K562 (cell line): ENCODE measurements at regions not wholly inside any gene's neighbourhood (a gene's known extent, or its start where the extent isn't known, plus 50 kb on each side); places are given as distances from the start of the nearest gene placed in this dataset.

Source experiments
- ATAC-seq: fragments of 200-7000 bp; cut with Tn5 transposase; 3 replicates; pipeline ENCODE4 v1.9.1; 2020; ENCODE audit warnings: moderate library complexity
- BruUV-seq: library from RNA; stranded (reverse); fragments of 400-500 nt; replicated peaks from 2 replicates; lab custom pipeline; 2021; lab: Mats Ljungman, UMichigan
- CTCF ChIA-PET: fragments of 300-600 bp; formaldehyde crosslinking; extraction: SDS; loops from one replicate; lab custom pipeline; 2021; ENCODE audit warnings: low intra/inter-chr PET ratio; lab: Yijun Ruan, JAX
- POLR2A ChIA-PET: fragments of 300-600, 350-650 bp; sonication (Branson Sonifier 250); formaldehyde crosslinking; extraction: SDS; loops from one replicate; lab custom pipeline; 2021; ENCODE audit warnings: antibody characterized with exemption, inconsistent platforms; lab: Yijun Ruan, JAX
- DNase-seq, 4 experiments: peaks; one replicate each; pipeline versions ENCODE4 v3.0.0 to v3.0.0-alpha.2; 2011 to 2018; ENCODE audit warnings: low spot score in 3 of 4, mixed read lengths in 3 of 4; ENCODE audit errors: extremely low read depth in 1 of 4
- FAIRE-seq: peaks from 2 replicates; lab custom pipeline; 2011; peaks lifted over from hg19 to GRCh38; lab: Jason Lieb, UNC
- H2AFZ ChIP-seq: 2 replicates; pipeline ENCODE4 v1.6.0; 2011; ENCODE audit warnings: low read depth, low read length, control low read depth, inconsistent platforms
- H3K27ac ChIP-seq: fragments of 200-600 bp; 3 replicates; pipeline ENCODE4 v1.8.0; 2011; ENCODE audit warnings: low read depth, mild to moderate bottlenecking, control low read depth, inconsistent platforms, low read length, moderate library complexity, mixed read lengths; ENCODE audit errors: extremely low read depth
- H3K27me3 ChIP-seq, 2 experiments: fragments of 300-600 bp in 1 of 2; 2 replicates in 1 of 2; 3 replicates in 1 of 2; pipeline versions ENCODE4 v1.6.0 to v1.8.0; 2011; ENCODE audit warnings: inconsistent platforms in 2 of 2, low read length in 2 of 2, mild to moderate bottlenecking in 1 of 2, mixed read lengths in 1 of 2, moderate library complexity in 1 of 2; ENCODE audit not compliant: control insufficient read depth in 2 of 2, insufficient read depth in 2 of 2
- H3K36me3 ChIP-seq: fragments of 300-600 bp; 3 replicates; pipeline ENCODE4 v1.8.0; 2011; ENCODE audit warnings: mild to moderate bottlenecking, low read length, inconsistent platforms; ENCODE audit not compliant: control insufficient read depth, insufficient read depth
- H3K4me1 ChIP-seq, 2 experiments: fragments of 200-600 bp in 1 of 2; replicated peaks in 1 of 2; 2 replicates in 1 of 2; 3 replicates in 1 of 2; pipeline versions ENCODE4 v1.5.1 to v1.8.0; 2011; ENCODE audit warnings: inconsistent platforms in 2 of 2, low read length in 2 of 2, mild to moderate bottlenecking in 1 of 2, mixed read lengths in 1 of 2, moderate library complexity in 1 of 2; ENCODE audit not compliant: control insufficient read depth in 2 of 2, insufficient read depth in 2 of 2
- H3K4me2 ChIP-seq: 2 replicates; pipeline ENCODE4 v1.6.1; 2011; ENCODE audit warnings: low read length, control low read depth, inconsistent platforms, mixed read lengths; ENCODE audit not compliant: insufficient read depth
- H3K4me3 ChIP-seq: fragments of 200-600 bp; sonication (generic), shearing (Covaris generic); 2 replicates; pipeline ENCODE4 v1.5.1; 2016; ENCODE audit warnings: control low read depth, inconsistent platforms
- H3K79me2 ChIP-seq: fragments of 200-600 bp; 3 replicates; pipeline ENCODE4 v1.8.0; 2011; ENCODE audit warnings: low read length, inconsistent platforms; ENCODE audit not compliant: control insufficient read depth, insufficient read depth
- H3K9ac ChIP-seq, 2 experiments: 2 replicates each; pipeline versions ENCODE4 v1.6.0 to v1.6.1; 2011; ENCODE audit warnings: low read depth in 2 of 2, low read length in 2 of 2, control low read depth in 1 of 2, inconsistent platforms in 1 of 2, mild to moderate bottlenecking in 1 of 2, mixed read lengths in 1 of 2; ENCODE audit not compliant: insufficient read depth in 1 of 2
- H3K9me1 ChIP-seq: one replicate; pipeline ENCODE4 v1.6.0; 2011; ENCODE audit warnings: inconsistent platforms, mild to moderate bottlenecking, low read length, moderate library complexity; ENCODE audit not compliant: control insufficient read depth, insufficient read depth
- H3K9me3 ChIP-seq: replicated peaks from 2 replicates; pipeline ENCODE4 v1.5.1; 2011; ENCODE audit warnings: low read depth, low read length, inconsistent platforms; ENCODE audit not compliant: control insufficient read depth, insufficient read depth
- H4K20me1 ChIP-seq: replicated peaks from 2 replicates; pipeline ENCODE4 v1.6.1; 2011; ENCODE audit warnings: low read length, inconsistent platforms, mixed read lengths; ENCODE audit not compliant: control insufficient read depth, insufficient read depth
- ATF1 ChIP-seq, 2 experiments: fragments of 450-650 bp in 1 of 2; IDR thresholded peaks; 2 replicates each; pipeline ENCODE4 v1.6.1; 2016; ENCODE audit warnings: missing compliant biosample characterization in 1 of 2, missing genetic modification characterization in 1 of 2
- CBX3 ChIP-seq, 2 experiments: IDR thresholded peaks; 1 replicate in 1 of 2; 2 replicates in 1 of 2; pipeline ENCODE4 v1.6.1; 2012; ENCODE audit warnings: inconsistent platforms in 2 of 2, low read length in 2 of 2, borderline replicate concordance in 1 of 2, control low read depth in 1 of 2
- HMG20A ChIP-seq: fragments of 450-650 bp; formaldehyde crosslinking; conservative IDR thresholded peaks from 2 replicates; pipeline ENCODE4 v1.4.0; 2020; ENCODE audit warnings: mild to moderate bottlenecking, mixed read lengths
- MEF2D ChIP-seq: conservative IDR thresholded peaks from 2 replicates; pipeline ENCODE4 v1.6.1; 2016; ENCODE audit warnings: low read depth, missing genetic modification characterization, missing compliant biosample characterization
- NCOA6 ChIP-seq: fragments of 450-650 bp; IDR thresholded peaks from 2 replicates; pipeline ENCODE4 v1.6.1; 2017; ENCODE audit warnings: mild to moderate bottlenecking
- PML ChIP-seq: IDR thresholded peaks from 2 replicates; pipeline ENCODE4 v1.6.1; 2012; ENCODE audit warnings: low read length, inconsistent platforms
- PRMT5 ChIP-seq: sonication (generic); formaldehyde crosslinking; IDR thresholded peaks from 2 replicates; pipeline ENCODE4 v1.5.0; 2020; ENCODE audit warnings: missing genetic modification reagents
- PURB ChIP-seq: sonication (generic); formaldehyde crosslinking; IDR thresholded peaks from 2 replicates; pipeline ENCODE4 v1.9.0; 2021; ENCODE audit warnings: low read depth, mild to moderate bottlenecking, missing genetic modification reagents
- PYGO2 ChIP-seq: fragments of 450-650 bp; IDR thresholded peaks from 2 replicates; pipeline ENCODE4 v1.6.1; 2016; ENCODE audit warnings: mild to moderate bottlenecking, missing genetic modification characterization, moderate library complexity, missing compliant biosample characterization
- RCOR1 ChIP-seq, 2 experiments: IDR thresholded peaks; 2 replicates each; pipeline ENCODE4 v1.6.1; 2012; ENCODE audit warnings: low read depth in 2 of 2, low read length in 2 of 2, borderline replicate concordance in 1 of 2, improper control_type of control experiment in 1 of 2
- RNF2 ChIP-seq: sonication (generic); IDR thresholded peaks from 2 replicates; pipeline ENCODE4 v1.6.1; 2016
- SAFB ChIP-seq: fragments of 200-400 bp; formaldehyde crosslinking; IDR thresholded peaks from 2 replicates; pipeline ENCODE4 v1.6.1; 2017; ENCODE audit warnings: low read depth, low read length, borderline replicate concordance
- SAP30 ChIP-seq: fragments of 200-600 bp; sonication (generic); IDR thresholded peaks from 2 replicates; pipeline ENCODE4 v1.6.1; 2012; ENCODE audit warnings: borderline replicate concordance, low read depth, mild to moderate bottlenecking, moderate library complexity, low read length, control low read depth, inconsistent platforms; ENCODE audit not compliant: insufficient read depth, poor library complexity, severe bottlenecking
- SLC30A9 ChIP-seq: fragments of 250-450 bp; sonication (Bioruptor Pico); IDR thresholded peaks from 2 replicates; pipeline ENCODE4 v1.8.0; 2022; ENCODE audit warnings: mild to moderate bottlenecking, moderate library complexity
- ZNF232 ChIP-seq: sonication (generic); formaldehyde crosslinking; IDR thresholded peaks from 2 replicates; pipeline ENCODE4 v1.8.0; 2022; ENCODE audit warnings: mild to moderate bottlenecking, missing genetic modification reagents
- ZNF436 ChIP-seq: fragments of 250-450, 450-650 bp; sonication (Bioruptor Pico); formaldehyde crosslinking; IDR thresholded peaks from 2 replicates; pipeline ENCODE4 v1.7.0; 2020; ENCODE audit warnings: mild to moderate bottlenecking
- WGBS: fragments of 100-300 bp; shearing (Covaris generic); methylation state at CpG from one replicate; pipeline ENCODE4 v1.1.6; 2016; ENCODE audit warnings: low coverage, mixed read lengths; ENCODE audit not compliant: insufficient coverage; ENCODE audit errors: missing lambda C conversion rate; 5-methylcytosine and 5-hydroxymethylcytosine counted together
- in situ Hi-C: fragments of 300-500 bp; cut with MboI; formaldehyde crosslinking; loops from 4 replicates; pipeline ENCODE4 v1.15.0; 2018; ENCODE audit warnings: inconsistent platforms, mixed read lengths
- intact Hi-C: fragments of 100-400 bp; cut with micrococcal nuclease; formaldehyde crosslinking; loops from 2 replicates; pipeline ENCODE4 v1.14.2; 2022
- TF ChIP-seq, protein P1 (sequence below): fragments of 250-450 bp; sonication (Bioruptor Pico); IDR thresholded peaks from 2 replicates; pipeline ENCODE4 v1.5.0; 2020; ENCODE audit warnings: mild to moderate bottlenecking
- TF ChIP-seq, protein P2 (sequence below), 2 experiments: fragments of 250-450 bp in 1 of 2; fragments of 450-650 bp in 1 of 2; sonication (Bioruptor Pico) in 1 of 2; IDR thresholded peaks; 2 replicates each; pipeline versions ENCODE4 v1.6.1 to v1.8.0; 2016 to 2021; ENCODE audit warnings: mild to moderate bottlenecking in 2 of 2, moderate library complexity in 2 of 2, missing compliant biosample characterization in 1 of 2, missing genetic modification characterization in 1 of 2

DNA sequence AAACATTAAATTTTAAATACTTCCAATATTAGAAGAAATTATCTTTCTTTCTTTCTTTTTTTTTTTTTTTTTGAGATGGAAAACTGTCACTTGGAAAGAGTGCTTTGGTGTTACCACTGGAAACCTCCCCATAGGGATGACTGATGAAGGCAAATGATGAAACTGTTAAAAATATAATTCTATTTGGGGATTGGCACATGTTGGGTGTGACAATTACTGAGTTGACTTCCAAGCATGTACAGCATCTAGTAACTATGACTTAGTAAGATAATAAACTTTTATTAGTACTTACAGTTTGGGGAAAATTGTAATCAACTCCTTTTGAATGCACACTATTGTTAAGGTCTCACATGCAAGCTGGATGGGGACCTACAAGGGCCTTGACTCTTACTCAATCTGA lies 592.5 kb downstream of the KCTD12 start:
- no peaks in the 10 kb centered on the region for H3K9me3 ChIP-seq
- H3K4me2 ChIP-seq, result no peak overlapping the region
- H3K4me3 ChIP-seq, result no peak overlapping the region
- DNase-seq (no peak), FAIRE-seq (no peak), ATAC-seq (no peak)
- H3K79me2 ChIP-seq, result no peaks in the 10 kb centered on the region
- no peaks in the 10 kb centered on the region for H4K20me1 ChIP-seq
- in situ Hi-C loops (no loop called here), intact Hi-C loops (no loop called here)
- no peaks in the 10 kb centered on the region; a peak in 1 of 5 replicates for H3K4me1 ChIP-seq
- no peak overlapping the region for H2AFZ ChIP-seq
- BruUV-seq, result no TSS peak
- POLR2A ChIA-PET, result no interaction called here
- H3K36me3 ChIP-seq, result no peaks in the 10 kb centered on the region
- no peak overlapping the region for H3K27ac ChIP-seq
- CTCF ChIA-PET, result no interaction called here
- TF ChIP-seq NCOA6 (no peak), HMG20A (no peak), ZNF436 (CRISPR knock-in tag) (no peak), RNF2 (no peak), PML (no peak)
- no peaks in the 10 kb centered on the region for H3K9me1 ChIP-seq
- H3K27me3 ChIP-seq, result no peaks in the 10 kb centered on the region
- no peak overlapping the region for H3K9ac ChIP-seq

DNA sequence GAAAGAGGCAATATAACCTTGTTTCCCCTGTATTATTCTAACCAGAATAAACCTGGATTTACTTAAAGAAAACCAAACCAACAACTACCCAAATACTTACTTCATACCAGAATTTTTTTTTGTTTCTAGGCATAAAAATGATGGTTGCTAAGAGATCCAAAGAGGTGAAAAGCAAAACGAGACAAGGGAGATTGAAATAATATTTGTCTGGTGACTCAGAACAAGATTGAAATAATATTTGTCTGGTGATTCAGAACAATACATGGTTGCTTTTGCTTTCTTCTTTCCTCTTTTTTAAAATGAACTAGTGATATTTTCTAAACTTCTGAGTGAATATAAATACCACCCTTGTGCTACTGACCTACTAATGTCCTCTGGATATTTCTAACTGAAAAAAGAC lies 592.9 kb downstream of the KCTD12 start:
- in situ Hi-C loops (no loop called here), intact Hi-C loops (no loop called here)
- ChIA-PET CTCF (no interaction called here), POLR2A (no interaction called here)
- DNase-seq (no peak), FAIRE-seq (no peak), ATAC-seq (no peak)
- Histone ChIP-seq H3K9ac (no peak overlapping the region), H3K9me3 (no peaks in the 10 kb centered on the region), H3K27ac (no peak overlapping the region), H4K20me1 (no peaks in the 10 kb centered on the region), H3K79me2 (no peaks in the 10 kb centered on the region), H3K4me1 (no peaks in the 10 kb centered on the region; a peak in 1 of 5 replicates), H3K36me3 (no peaks in the 10 kb centered on the region), H2AFZ (no peak overlapping the region), H3K4me3 (no peak overlapping the region), H3K27me3 (no peaks in the 10 kb centered on the region), H3K4me2 (no peak overlapping the region), H3K9me1 (no peaks in the 10 kb centered on the region)
- 0% methylated on average over 1 of the region's 1 CpG for WGBS
- BruUV-seq, result no TSS peak
- TF ChIP-seq ZNF232 (CRISPR knock-in tag), result no peak
- no peak for TF ChIP-seq CBX3 (IDR thresholded peaks at IDR 0.05; ENCODE audit: borderline replicate concordance in 1 of 2, low read length in 2 of 2)
- TF ChIP-seq PURB (CRISPR knock-in tag), result no peak
- no peak for TF ChIP-seq PYGO2 (tag)
- TF ChIP-seq MEF2D (tag), result no peak
- no peak for TF ChIP-seq PRMT5
- no peak for TF ChIP-seq SAFB
- TF ChIP-seq, protein P1, sequence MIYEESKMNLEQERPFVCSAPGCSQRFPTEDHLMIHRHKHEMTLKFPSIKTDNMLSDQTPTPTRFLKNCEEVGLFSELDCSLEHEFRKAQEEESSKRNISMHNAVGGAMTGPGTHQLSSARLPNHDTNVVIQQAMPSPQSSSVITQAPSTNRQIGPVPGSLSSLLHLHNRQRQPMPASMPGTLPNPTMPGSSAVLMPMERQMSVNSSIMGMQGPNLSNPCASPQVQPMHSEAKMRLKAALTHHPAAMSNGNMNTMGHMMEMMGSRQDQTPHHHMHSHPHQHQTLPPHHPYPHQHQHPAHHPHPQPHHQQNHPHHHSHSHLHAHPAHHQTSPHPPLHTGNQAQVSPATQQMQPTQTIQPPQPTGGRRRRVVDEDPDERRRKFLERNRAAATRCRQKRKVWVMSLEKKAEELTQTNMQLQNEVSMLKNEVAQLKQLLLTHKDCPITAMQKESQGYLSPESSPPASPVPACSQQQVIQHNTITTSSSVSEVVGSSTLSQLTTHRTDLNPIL (CRISPR knock-in tag), result no peak
- TF ChIP-seq RCOR1 (IDR thresholded peaks at IDR 0.05; ENCODE audit: borderline replicate concordance in 1 of 2, low read depth in 2 of 2, low read length in 2 of 2), result no peak
- no peak for TF ChIP-seq SLC30A9 (CRISPR knock-in tag)
- no peak for TF ChIP-seq SAP30
- TF ChIP-seq ATF1 (CRISPR knock-in tag; IDR thresholded peaks at IDR 0.05), result no peak
- TF ChIP-seq ATF1 (tag; IDR thresholded peaks at IDR 0.05), result no peak
- TF ChIP-seq, protein P2, sequence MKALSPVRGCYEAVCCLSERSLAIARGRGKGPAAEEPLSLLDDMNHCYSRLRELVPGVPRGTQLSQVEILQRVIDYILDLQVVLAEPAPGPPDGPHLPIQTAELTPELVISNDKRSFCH (CRISPR knock-in tag; IDR thresholded peaks at IDR 0.05), result no peak
- TF ChIP-seq, protein P2 (tag; IDR thresholded peaks at IDR 0.05), result no peak
